Stimulated activated naive CD4-positive, alpha-beta T cell (primary cell): ENCODE measurements at regions not wholly inside any gene's neighbourhood (a gene's known extent, or its start where the extent isn't known, plus 50 kb on each side); places are given as distances from the start of the nearest gene placed in this dataset.

Source experiments
- DNase-seq, 6 experiments: peaks; one replicate each; lab custom pipeline; 2025; lab: John Stamatoyannopoulos, UW

GRCh38 chr1:168455764-168456163 is 88.0 kb downstream of the XCL2 start:
- DNase-seq = no peak

- no peak for DNase-seq
These were observed 89.5 kb downstream of the XCL2 start for GRCh38 chr1:168454211-168454815.

GRCh38 chr1:168453056-168453455 is 90.7 kb downstream of the XCL2 start:
- DNase-seq = no peak

GRCh38 chr1:168452329-168452728 is 91.5 kb downstream of the XCL2 start:
- no peak for DNase-seq

- no peak for DNase-seq
These were observed 95.9 kb downstream of the XCL2 start for GRCh38 chr1:168447871-168448270.

- no peak for DNase-seq
These were observed 97.7 kb downstream of the XCL2 start for GRCh38 chr1:168446081-168446480.

- DNase-seq = peak in 3 of 6 experiments; percentile 54 to 60 (median 55)
These were observed 99.9 kb downstream of the XCL2 start for GRCh38 chr1:168443899-168444298.

GRCh38 chr1:168443356-168443755 is 100.4 kb downstream of the XCL2 start:
- DNase-seq = no peak

- no peak for DNase-seq
These were observed 100.9 kb downstream of the XCL2 start for GRCh38 chr1:168442931-168443330.

GRCh38 chr1:168441745-168442144 is 102.1 kb downstream of the XCL2 start:
- DNase-seq = no peak

GRCh38 chr1:168439456-168440375 is 104.1 kb downstream of the XCL2 start:
- peak; percentile 51 to 87 (median 70) for DNase-seq

GRCh38 chr1:168438626-168439025 is 105.2 kb downstream of the XCL2 start:
- DNase-seq = no peak

GRCh38 chr1:168437821-168438220 is 106.0 kb downstream of the XCL2 start:
- DNase-seq = no peak

GRCh38 chr1:168435439-168435838 is 108.4 kb downstream of the XCL2 start:
- no peak for DNase-seq

GRCh38 chr1:168433238-168433637 is 110.6 kb downstream of the XCL2 start:
- DNase-seq = no peak

- no peak for DNase-seq
These were observed 111.9 kb downstream of the XCL2 start for GRCh38 chr1:168431882-168432281.

- DNase-seq = no peak
These were observed 113.5 kb downstream of the XCL2 start for GRCh38 chr1:168430321-168430720.

- no peak for DNase-seq
These were observed 115.6 kb downstream of the XCL2 start for GRCh38 chr1:168428063-168428731.

- DNase-seq = no peak
These were observed 116.7 kb downstream of the XCL2 start for GRCh38 chr1:168427051-168427450.

- no peak for DNase-seq
These were observed 119.5 kb downstream of the XCL2 start for GRCh38 chr1:168424281-168424680.

GRCh38 chr1:168422203-168422847 is 121.5 kb downstream of the XCL2 start:
- DNase-seq = no peak

- peak in 1 of 6 experiments; percentile 6 for DNase-seq
These were observed 122.3 kb downstream of the XCL2 start for GRCh38 chr1:168421399-168422004.
